T-helper 1 cell (primary cell): ENCODE measurements at regions not wholly inside any gene's neighbourhood (a gene's known extent, or its start where the extent isn't known, plus 50 kb on each side); places are given as distances from the start of the nearest gene placed in this dataset.

Experiments
- DNase-seq, 5 donors: peaks; one replicate each; pipeline ENCODE4 v3.0.0-alpha.2; 2012 to 2020

DNA sequence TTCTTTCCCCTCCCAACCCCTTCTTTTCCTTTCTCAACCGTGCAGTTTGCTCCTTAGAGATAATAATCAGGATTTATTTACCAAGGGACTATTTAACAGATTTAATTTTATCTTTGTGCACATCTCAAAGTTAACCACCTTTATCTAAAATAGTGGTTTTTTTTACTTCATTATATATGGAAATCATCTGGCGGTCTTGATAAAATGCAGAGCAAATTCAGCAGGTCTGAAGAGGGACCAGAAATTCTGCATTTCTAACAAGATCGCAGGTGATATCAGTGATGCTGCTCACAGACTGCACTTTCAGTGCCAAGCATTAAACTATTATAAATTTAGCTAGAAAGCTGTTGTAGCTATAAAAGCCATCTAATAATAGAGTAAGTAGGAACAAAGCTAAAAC, 83.4 kb upstream of the NEGR1 start:
- DNase-seq: no peak

DNA sequence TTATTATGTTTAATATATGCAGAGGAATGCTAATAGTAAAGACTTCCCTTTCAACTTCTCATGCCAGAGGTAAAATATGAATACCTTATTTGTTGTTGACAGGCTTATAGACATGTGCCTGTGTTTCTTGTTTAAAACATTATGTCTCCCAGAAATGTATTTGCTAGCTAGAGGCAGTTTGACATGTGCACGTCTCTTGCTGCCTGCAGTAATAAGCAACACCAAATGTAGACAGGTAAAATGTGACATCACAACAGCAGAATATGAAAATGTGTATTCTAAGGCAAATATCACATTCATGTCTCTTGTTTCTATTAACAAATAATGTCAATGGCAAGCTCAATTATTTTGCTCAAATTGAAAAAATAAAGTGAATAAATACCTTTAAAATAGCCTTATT, 80.2 kb upstream of the NEGR1 start:
- no peak for DNase-seq

DNA sequence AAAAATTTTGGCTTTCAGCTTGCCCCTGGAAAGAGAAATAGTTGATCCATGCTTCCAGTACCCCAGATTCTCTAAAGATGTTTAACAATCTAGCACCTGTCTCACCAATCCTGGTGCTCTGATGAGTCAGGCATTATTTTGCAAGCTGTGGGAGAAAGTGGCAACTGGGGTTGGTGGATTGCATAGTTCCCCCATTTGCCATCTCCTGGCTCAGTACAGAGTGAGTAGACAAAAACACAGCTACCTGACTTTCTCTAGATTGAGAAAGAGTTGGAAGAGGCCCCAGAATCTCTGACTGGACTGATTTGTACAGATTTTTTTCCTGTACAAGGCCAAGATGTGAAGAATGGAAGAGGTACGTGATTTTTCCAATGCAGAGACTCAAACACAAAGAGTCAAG, 75.1 kb upstream of the NEGR1 start:
- DNase-seq: no peak

DNA sequence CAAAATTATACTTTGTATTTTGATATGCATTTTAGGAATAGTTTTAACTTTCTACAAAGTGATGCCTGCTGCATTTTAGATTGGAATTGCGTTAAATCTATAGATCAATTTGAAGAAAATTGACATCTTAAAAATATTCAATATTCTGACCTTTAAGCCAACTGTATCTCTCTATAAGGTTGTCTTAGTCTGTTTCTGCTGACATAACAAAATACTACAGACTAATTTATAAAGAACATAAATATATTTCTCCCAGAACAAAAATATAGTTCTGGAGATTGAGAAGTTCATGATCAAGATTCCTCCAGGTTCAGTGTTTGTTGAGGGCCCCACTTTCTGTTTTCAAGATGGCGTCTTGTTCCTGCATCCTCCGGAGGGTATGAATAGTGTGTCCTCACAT, 73.6 kb upstream of the NEGR1 start:
- no peak for DNase-seq

DNA sequence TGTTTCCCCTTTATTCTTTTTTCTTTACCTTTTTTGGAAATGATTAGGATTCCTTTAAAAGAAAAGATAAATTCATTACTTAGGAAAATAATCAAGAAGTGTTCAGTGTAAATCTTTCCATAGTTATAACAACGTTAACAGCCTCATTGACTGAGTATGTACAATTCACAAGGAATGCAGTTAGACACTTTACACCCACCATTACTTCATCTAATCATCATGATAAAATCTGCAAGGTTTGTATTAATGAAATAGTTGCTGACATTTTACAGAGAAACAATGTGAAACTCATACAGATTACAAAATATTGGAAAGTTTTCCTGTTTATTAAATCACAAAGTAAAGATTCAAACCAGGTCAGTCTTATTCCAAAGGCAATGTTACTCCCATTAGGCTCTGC, 59.3 kb upstream of the NEGR1 start:
- no peak for DNase-seq

DNA sequence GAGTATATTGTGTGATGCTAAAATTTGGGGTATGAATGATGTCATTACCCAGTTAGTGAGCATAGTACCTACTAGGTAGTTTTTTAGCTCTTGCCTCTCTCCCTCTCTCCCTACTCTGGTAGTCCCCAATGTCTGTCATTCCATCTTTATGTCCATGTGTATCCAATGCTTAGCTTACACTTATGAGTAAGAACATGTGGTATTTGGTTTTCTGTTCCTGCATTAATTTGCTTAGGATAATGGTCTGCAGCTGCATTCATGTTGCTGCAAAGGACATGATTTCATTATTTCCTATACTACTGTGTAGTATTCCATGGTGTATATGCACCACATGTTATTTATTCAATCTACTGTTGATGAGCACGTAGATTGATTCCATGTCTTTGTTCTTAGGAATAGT, 54.4 kb upstream of the NEGR1 start:
- DNase-seq: no peak
